H9 (cell line): ENCODE measurements at regions not wholly inside any gene's neighbourhood (a gene's known extent, or its start where the extent isn't known, plus 50 kb on each side); places are given as distances from the start of the nearest gene placed in this dataset.

Experiments
- DNase-seq: peaks from one replicate; pipeline ENCODE4 v3.0.0-alpha.2; 2017
- H2AFZ ChIP-seq: one replicate; pipeline ENCODE4 v1.6.1; 2013; ENCODE audit warnings: mild to moderate bottlenecking, low read length, control low read depth, moderate library complexity
- H2AK5ac ChIP-seq: 2 replicates; pipeline ENCODE4 v1.6.1; 2013; ENCODE audit warnings: low read length, control low read depth, mixed read lengths; ENCODE audit not compliant: insufficient read length
- H2BK120ac ChIP-seq: one replicate; pipeline ENCODE4 v1.6.1; 2013; ENCODE audit warnings: low read depth, mild to moderate bottlenecking, low read length, control low read depth, inconsistent platforms; ENCODE audit not compliant: poor library complexity, severe bottlenecking
- H2BK12ac ChIP-seq: 2 replicates; pipeline ENCODE4 v1.6.1; 2013; ENCODE audit warnings: low read length, control low read depth, mixed read lengths, low read depth; ENCODE audit not compliant: insufficient read length
- H2BK15ac ChIP-seq: 2 replicates; pipeline ENCODE4 v1.6.1; 2013; ENCODE audit warnings: low read depth, low read length, control low read depth
- H2BK20ac ChIP-seq: one replicate; pipeline ENCODE4 v1.6.1; 2013; ENCODE audit warnings: low read depth, mild to moderate bottlenecking, low read length, control low read depth, inconsistent platforms; ENCODE audit not compliant: poor library complexity, severe bottlenecking
- H2BK5ac ChIP-seq: 2 replicates; pipeline ENCODE4 v1.6.1; 2013; ENCODE audit warnings: low read length, control low read depth, mixed read lengths; ENCODE audit not compliant: insufficient read length
- H3K14ac ChIP-seq: 2 replicates; pipeline ENCODE4 v1.6.1; 2013; ENCODE audit warnings: low read length, control low read depth; ENCODE audit not compliant: insufficient read depth
- H3K18ac ChIP-seq: 2 replicates; pipeline ENCODE4 v1.6.1; 2013; ENCODE audit warnings: low read depth, mild to moderate bottlenecking, mixed read lengths, low read length, control low read depth; ENCODE audit not compliant: insufficient read length
- H3K23ac ChIP-seq: 2 replicates; pipeline ENCODE4 v1.6.1; 2013; ENCODE audit warnings: low read length, control low read depth, mixed read lengths, low read depth; ENCODE audit not compliant: insufficient read length
- H3K23me2 ChIP-seq: 2 replicates; pipeline ENCODE4 v1.6.1; 2013; ENCODE audit warnings: low read depth, mild to moderate bottlenecking, mixed read lengths, low read length, control low read depth; ENCODE audit not compliant: insufficient read length, poor library complexity, severe bottlenecking
- H3K27ac ChIP-seq: 2 replicates; pipeline ENCODE4 v1.5.1; 2013; ENCODE audit warnings: low read length, control low read depth, mixed read lengths, low read depth; ENCODE audit not compliant: insufficient read length
- H3K27me3 ChIP-seq: 2 replicates; pipeline ENCODE4 v1.6.1; 2013; ENCODE audit warnings: low read length, control low read depth, inconsistent platforms; ENCODE audit not compliant: insufficient read depth
- H3K4ac ChIP-seq: 2 replicates; pipeline ENCODE4 v1.6.1; 2013; ENCODE audit warnings: low read depth, mild to moderate bottlenecking, control low read depth, inconsistent platforms, low read length, moderate library complexity
- H3K4me1 ChIP-seq: 2 replicates; pipeline ENCODE4 v1.6.1; 2013; ENCODE audit warnings: low read length, control low read depth, inconsistent platforms; ENCODE audit not compliant: insufficient read depth
- H3K4me2 ChIP-seq: 2 replicates; pipeline ENCODE4 v1.6.1; 2013; ENCODE audit warnings: low read length, control low read depth, mixed read lengths; ENCODE audit not compliant: insufficient read length, insufficient read depth
- H3K56ac ChIP-seq: 2 replicates; pipeline ENCODE4 v1.6.1; 2013; ENCODE audit warnings: low read depth, mild to moderate bottlenecking, mixed read lengths, low read length, control low read depth; ENCODE audit not compliant: insufficient read length
- H3K79me1 ChIP-seq: 2 replicates; pipeline ENCODE4 v1.6.1; 2013; ENCODE audit warnings: low read depth, mild to moderate bottlenecking, moderate library complexity, low read length, control low read depth, inconsistent platforms; ENCODE audit not compliant: insufficient read depth, poor library complexity, severe bottlenecking
- H3K79me2 ChIP-seq: 2 replicates; pipeline ENCODE4 v1.6.1; 2013; ENCODE audit warnings: low read length, control low read depth, inconsistent platforms; ENCODE audit not compliant: insufficient read depth
- H3K9ac ChIP-seq: 2 replicates; pipeline ENCODE4 v1.6.1; 2013; ENCODE audit warnings: low read length, control low read depth, mixed read lengths; ENCODE audit not compliant: insufficient read length; ENCODE audit errors: extremely low read depth
- H3K9me3 ChIP-seq: one replicate; pipeline ENCODE4 v1.6.1; 2013; ENCODE audit warnings: low read depth, low read length, inconsistent platforms; ENCODE audit not compliant: control insufficient read depth
- H3T11ph ChIP-seq: one replicate; pipeline ENCODE4 v1.6.1; 2013; ENCODE audit warnings: mild to moderate bottlenecking, low read length, control low read depth, inconsistent platforms
- H4K20me1 ChIP-seq: one replicate; pipeline ENCODE4 v1.6.1; 2013; ENCODE audit not compliant: control insufficient read depth, insufficient read length, insufficient read depth
- H4K5ac ChIP-seq: 2 replicates; pipeline ENCODE4 v1.6.1; 2013; ENCODE audit warnings: low read depth, mild to moderate bottlenecking, mixed read lengths, low read length, control low read depth; ENCODE audit not compliant: insufficient read length
- H4K8ac ChIP-seq: replicated peaks from 2 replicates; pipeline ENCODE4 v1.6.1; 2013; ENCODE audit warnings: low read length, control low read depth, mixed read lengths, low read depth; ENCODE audit not compliant: insufficient read length
- H4K91ac ChIP-seq: 2 replicates; pipeline ENCODE4 v1.6.1; 2013; ENCODE audit warnings: low read depth, mild to moderate bottlenecking, moderate library complexity, mixed read lengths, low read length, control low read depth; ENCODE audit not compliant: insufficient read length
- H3K27ac Mint-ChIP-seq, 3 experiments: 2 replicates in 2 of 3; 3 replicates in 1 of 3; pipeline ENCODE4 v1.8.0; 2020 to 2021; ENCODE audit warnings: mixed read lengths in 3 of 3, mild to moderate bottlenecking in 1 of 3, moderate library complexity in 1 of 3
- H3K27me3 Mint-ChIP-seq: 2 replicates; pipeline ENCODE4 v1.8.0; 2021; ENCODE audit warnings: low read depth, mild to moderate bottlenecking, moderate library complexity, mixed read lengths
- H3K36me3 Mint-ChIP-seq, 3 experiments: 2 replicates in 2 of 3; 3 replicates in 1 of 3; pipeline ENCODE4 v1.8.0; 2020 to 2021; ENCODE audit warnings: low read depth in 3 of 3, mixed read lengths in 3 of 3; ENCODE audit not compliant: insufficient read depth in 1 of 3
- H3K4me1 Mint-ChIP-seq, 2 experiments: 2 replicates each; pipeline ENCODE4 v1.8.0; 2020; ENCODE audit warnings: mixed read lengths in 2 of 2
- H3K4me3 Mint-ChIP-seq, 2 experiments: 2 replicates in 1 of 2; 3 replicates in 1 of 2; pipeline ENCODE4 v1.8.0; 2020 to 2021; ENCODE audit warnings: mild to moderate bottlenecking in 2 of 2, mixed read lengths in 2 of 2, moderate library complexity in 1 of 2
- H3K9me3 Mint-ChIP-seq, 2 experiments: 2 replicates in 1 of 2; 3 replicates in 1 of 2; pipeline ENCODE4 v1.8.0; 2020; ENCODE audit warnings: mild to moderate bottlenecking in 2 of 2, mixed read lengths in 2 of 2, moderate library complexity in 1 of 2
- CTCF ChIP-seq: fragments of 200-600 bp; sonication (generic); conservative IDR thresholded peaks from 3 replicates; pipeline ENCODE4 v1.8.0; 2021; ENCODE audit warnings: antibody characterized with exemption, mild to moderate bottlenecking

DNA sequence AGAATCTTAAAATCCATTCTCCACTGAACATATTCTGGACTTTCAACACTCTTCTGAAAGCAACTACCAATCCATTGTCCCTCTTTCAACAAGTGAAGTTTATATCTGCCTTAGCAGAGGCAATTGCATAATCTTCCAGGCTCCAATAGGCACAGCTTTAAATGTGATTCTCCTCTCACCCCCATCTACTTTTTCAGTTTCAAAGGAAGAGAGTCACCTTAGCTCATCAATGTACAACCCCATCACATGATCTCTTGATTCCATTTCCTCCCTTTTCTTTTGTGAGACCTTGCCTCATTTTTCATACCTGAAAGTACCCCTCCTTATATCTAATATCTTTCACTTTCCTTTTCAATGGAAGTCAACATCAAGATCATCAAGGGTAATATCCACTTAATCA is 921.7 kb upstream of the EPHA5 start:
- Histone ChIP-seq H3K9ac (no peak overlapping the region), H3K79me1 (no peaks in the 10 kb centered on the region), H3K14ac (no peak overlapping the region), H3T11ph (no peak overlapping the region), H4K5ac (no peak overlapping the region), H2BK20ac (no peak overlapping the region), H4K20me1 (no peaks in the 10 kb centered on the region), H3K23me2 (no peaks in the 10 kb centered on the region), H3K79me2 (no peaks in the 10 kb centered on the region), H2BK5ac (no peak overlapping the region), H3K27me3 (no peaks in the 10 kb centered on the region), H2BK15ac (no peak overlapping the region), H3K27ac (no peak overlapping the region), H3K18ac (no peak overlapping the region), H4K91ac (no peak overlapping the region), H2BK12ac (no peak overlapping the region), H3K4me2 (no peak overlapping the region), H2AK5ac (no peak overlapping the region), H3K4me1 (no peaks in the 10 kb centered on the region), H3K23ac (no peak overlapping the region), H3K4ac (no peak overlapping the region), H2BK120ac (no peak overlapping the region), H2AFZ (no peak overlapping the region), H3K9me3 (no peaks in the 10 kb centered on the region), H4K8ac (no peak overlapping the region), H3K56ac (no peak overlapping the region)
- Mint-ChIP-seq H3K27me3 (no peaks in the 10 kb centered on the region), H3K27ac (no peak overlapping the region; a peak in 1 of 7 replicates), H3K9me3 (no peaks in the 10 kb centered on the region), H3K4me3 (no peak overlapping the region), H3K36me3 (no peaks in the 10 kb centered on the region), H3K4me1 (0 out of 4 replicates have a peak, but pooled peaks cover 0 to 2% of the 10 kb centered on the region in 2 experiments)
- TF ChIP-seq CTCF, result no peak
- no peak for DNase-seq
